Esophagus (tissue), 2 donors: ENCODE measurements at regions not wholly inside any gene's neighbourhood (a gene's known extent, or its start where the extent isn't known, plus 50 kb on each side); places are given as distances from the start of the nearest gene placed in this dataset.

Source experiments
- H3K27ac ChIP-seq, 2 donors: one replicate each; pipeline ENCODE4 v1.5.1; 2013; ENCODE audit warnings: low read depth in 2 of 2, mild to moderate bottlenecking in 2 of 2, inconsistent platforms in 1 of 2, low read length in 1 of 2, moderate library complexity in 1 of 2
- H3K27me3 ChIP-seq, 2 donors: one replicate each; pipeline ENCODE4 v1.6.1; 2013; ENCODE audit warnings: low read length in 2 of 2, control low read depth in 1 of 2, mild to moderate bottlenecking in 1 of 2; ENCODE audit not compliant: insufficient read depth in 2 of 2, control insufficient read depth in 1 of 2
- H3K36me3 ChIP-seq, 2 donors: one replicate each; pipeline ENCODE4 v1.6.1; 2013; ENCODE audit warnings: low read length in 1 of 2; ENCODE audit not compliant: control insufficient read depth in 2 of 2, insufficient read depth in 2 of 2
- H3K4me1 ChIP-seq, 2 donors: one replicate each; pipeline ENCODE4 v1.6.1; 2013; ENCODE audit warnings: low read length in 1 of 2; ENCODE audit not compliant: control insufficient read depth in 2 of 2, insufficient read depth in 2 of 2
- H3K4me3 ChIP-seq, 2 donors: one replicate each; pipeline ENCODE4 v1.5.1; 2013; ENCODE audit warnings: low read length in 2 of 2, mild to moderate bottlenecking in 2 of 2, low read depth in 1 of 2, moderate library complexity in 1 of 2
- H3K9me3 ChIP-seq, 2 donors: one replicate each; pipeline ENCODE4 v1.6.1; 2013; ENCODE audit warnings: mild to moderate bottlenecking in 2 of 2, low read depth in 1 of 2, low read length in 1 of 2, moderate library complexity in 1 of 2; ENCODE audit not compliant: control insufficient read depth in 2 of 2, insufficient read depth in 1 of 2
- WGBS, 2 donors: extraction: QIAGEN DNeasy Blood & Tissue Kit; methylation state at CpG; one replicate each; pipeline ENCODE4 v1.1.7; 2013; 5-methylcytosine and 5-hydroxymethylcytosine counted together
- donor health status: healthy with polysubstance abuse.
- donor health status: Bipolar disorder and iron deficiency.

- Histone ChIP-seq H3K36me3 (peaks cover 0 to 1% of the 10 kb centered on the region in 2 donors), H3K4me1 (peaks cover 3 to 16% of the 10 kb centered on the region in 2 donors), H3K9me3 (no peaks in the 10 kb centered on the region), H3K27ac (no peak overlapping the region), H3K4me3 (no peak overlapping the region), H3K27me3 (no peaks in the 10 kb centered on the region)
- 89 to 90% methylated on average over 10 of the region's 10 CpGs for WGBS, 2 donors
Observed at GRCh38 chr17:64774888-64775540, 112.9 kb upstream of the SMURF2 start.

- H3K27ac ChIP-seq, result peak overlapping the region; percentile 4 to 47
- H3K4me1 ChIP-seq, result peaks cover 2 to 7% of the 10 kb centered on the region in 2 donors
- no peaks in the 10 kb centered on the region for H3K9me3 ChIP-seq
- H3K4me3 ChIP-seq, result peak overlapping the region in 1 of 2 donors; percentile 27
- peaks cover 0 to 1% of the 10 kb centered on the region in 2 donors for H3K36me3 ChIP-seq
- no peaks in the 10 kb centered on the region for H3K27me3 ChIP-seq
- WGBS, 2 donors, result 44 to 61% methylated on average over 18 of the region's 18 CpGs
Observed at GRCh38 chr17:64773836-64774761, 112.0 kb upstream of the SMURF2 start.

GRCh38 chr17:64773386-64773835 is 111.3 kb upstream of the SMURF2 start:
- Histone ChIP-seq H3K36me3 (peaks cover 0 to 1% of the 10 kb centered on the region in 2 donors), H3K27me3 (no peaks in the 10 kb centered on the region), H3K4me3 (peak overlapping the region in 1 of 2 donors; percentile 27), H3K27ac (no peak overlapping the region), H3K4me1 (peaks cover 2 to 3% of the 10 kb centered on the region in 2 donors), H3K9me3 (no peaks in the 10 kb centered on the region)
- WGBS, 2 donors, result 79 to 90% methylated on average over 6 of the region's 6 CpGs

GRCh38 chr17:64772845-64773299 is 110.8 kb upstream of the SMURF2 start:
- WGBS, 2 donors, result 95% methylated on average over 6 of the region's 6 CpGs
- Histone ChIP-seq H3K36me3 (peaks cover 0 to 1% of the 10 kb centered on the region in 2 donors), H3K27ac (no peak overlapping the region), H3K4me1 (peaks cover 2 to 3% of the 10 kb centered on the region in 2 donors), H3K9me3 (no peaks in the 10 kb centered on the region), H3K27me3 (no peaks in the 10 kb centered on the region), H3K4me3 (no peak overlapping the region)

- Histone ChIP-seq H3K9me3 (no peaks in the 10 kb centered on the region), H3K4me3 (no peak overlapping the region), H3K27ac (no peak overlapping the region), H3K36me3 (peaks cover 0 to 1% of the 10 kb centered on the region in 2 donors), H3K4me1 (peaks cover 2 to 3% of the 10 kb centered on the region in 2 donors), H3K27me3 (no peaks in the 10 kb centered on the region)
- WGBS, 2 donors, result 82% methylated on average over 5 of the region's 5 CpGs
Observed at GRCh38 chr17:64771980-64772844, 110.1 kb upstream of the SMURF2 start.

GRCh38 chr17:64769712-64770111 is 107.6 kb upstream of the SMURF2 start:
- Histone ChIP-seq H3K4me1 (peaks cover 0 to 2% of the 10 kb centered on the region in 2 donors), H3K9me3 (no peaks in the 10 kb centered on the region), H3K27me3 (no peaks in the 10 kb centered on the region), H3K27ac (no peak overlapping the region), H3K4me3 (no peak overlapping the region), H3K36me3 (peaks cover 0 to 2% of the 10 kb centered on the region in 2 donors)
- WGBS, 2 donors, result 95% methylated on average over 7 of the region's 7 CpGs

- no peaks in the 10 kb centered on the region for H3K9me3 ChIP-seq
Observed at GRCh38 chr17:64767269-64767997, 105.3 kb upstream of the SMURF2 start.

GRCh38 chr17:64765191-64765889 is 103.2 kb upstream of the SMURF2 start:
- H3K4me1 ChIP-seq, result no peaks in the 10 kb centered on the region
- H3K4me3 ChIP-seq, result no peak overlapping the region
- peak overlapping the region in 1 of 2 donors; percentile 85 for H3K27ac ChIP-seq
- no peaks in the 10 kb centered on the region for H3K27me3 ChIP-seq
- H3K36me3 ChIP-seq, result peaks cover 3 to 6% of the 10 kb centered on the region in 2 donors
- no peaks in the 10 kb centered on the region for H3K9me3 ChIP-seq
- 89 to 91% methylated on average over 7 of the region's 7 CpGs for WGBS, 2 donors

More at GRCh38 chr17:64767269-64767997, 105.3 kb upstream of the SMURF2 start:
- 87 to 92% methylated on average over 11 of the region's 11 CpGs for WGBS, 2 donors
- Histone ChIP-seq H3K36me3 (peaks cover 2 to 3% of the 10 kb centered on the region in 2 donors), H3K4me1 (no peaks in the 10 kb centered on the region), H3K4me3 (no peak overlapping the region), H3K27me3 (no peaks in the 10 kb centered on the region), H3K27ac (no peak overlapping the region)
